ENCODE measurements at regions not wholly inside any gene's neighbourhood (a gene's known extent, or its start where the extent isn't known, plus 50 kb on each side); places are given as distances from the start of the nearest gene placed in this dataset.

GRCh38 chr5:12647613-12648012 lies 743.4 kb upstream of the CTNND2 start:
- Histone ChIP-seq H4K20me1 (ENCODE audit: control insufficient read depth, extremely low read depth, insufficient read depth, low read length) (no peaks in the 10 kb centered on the region), H3K4me3 (replicated peaks in 1 of 4; ENCODE audit: control extremely low read depth in 1 of 4, insufficient read depth in 1 of 4, low read depth in 3 of 4, low read length in 4 of 4) (no peak overlapping the region), H3K9ac (ENCODE audit: insufficient read depth, low read length) (no peak overlapping the region), H3K4me1 (ENCODE audit: control insufficient read depth, extremely low read depth, insufficient read depth, low read length) (no peaks in the 10 kb centered on the region), H3K27ac (ENCODE audit: insufficient read depth, low read length) (no peak overlapping the region), H2AFZ (ENCODE audit: low read length) (no peak overlapping the region), H3K36me3 (ENCODE audit: control insufficient read depth, insufficient read depth, low read length) (no peaks in the 10 kb centered on the region), H3K4me2 (ENCODE audit: extremely low read depth, insufficient read depth, low read length) (no peak overlapping the region), H3K9me3 (ENCODE audit: control insufficient read depth, insufficient read depth, low read depth, low read length) (no peaks in the 10 kb centered on the region), H3K27me3 (ENCODE audit: control insufficient read depth, insufficient read depth, low read length) (no peaks in the 10 kb centered on the region), H3K79me2 (ENCODE audit: control insufficient read depth, insufficient read depth, low read length) (no peaks in the 10 kb centered on the region)
- no peak for DNase-seq (ENCODE audit: low read depth in 2 of 2)
- TF ChIP-seq EZH2 (IDR thresholded peaks at IDR 0.05; ENCODE audit: low read length, missing control alignments) = no peak
- no peak for TF ChIP-seq CTCF (conservative IDR thresholded peaks at IDR 0.05 in 1 of 2, IDR thresholded peaks at IDR 0.05 in 1 of 2; ENCODE audit: low read depth in 1 of 2, low read length in 2 of 2)

GRCh38 chr5:12645582-12645981 lies 741.3 kb upstream of the CTNND2 start:
- H3K79me2 ChIP-seq (ENCODE audit: control insufficient read depth, insufficient read depth, low read length) = no peaks in the 10 kb centered on the region
- no peaks in the 10 kb centered on the region for H3K9me3 ChIP-seq (ENCODE audit: control insufficient read depth, insufficient read depth, low read depth, low read length)
- H3K36me3 ChIP-seq (ENCODE audit: control insufficient read depth, insufficient read depth, low read length) = no peaks in the 10 kb centered on the region
- TF ChIP-seq CTCF (conservative IDR thresholded peaks at IDR 0.05 in 1 of 2, IDR thresholded peaks at IDR 0.05 in 1 of 2; ENCODE audit: low read depth in 1 of 2, low read length in 2 of 2) = no peak
- H3K27ac ChIP-seq (ENCODE audit: insufficient read depth, low read length) = no peak overlapping the region
- no peaks in the 10 kb centered on the region for H4K20me1 ChIP-seq (ENCODE audit: control insufficient read depth, extremely low read depth, insufficient read depth, low read length)
- no peaks in the 10 kb centered on the region for H3K27me3 ChIP-seq (ENCODE audit: control insufficient read depth, insufficient read depth, low read length)
- no peak for DNase-seq (ENCODE audit: low read depth in 2 of 2)
- no peaks in the 10 kb centered on the region for H3K4me1 ChIP-seq (ENCODE audit: control insufficient read depth, extremely low read depth, insufficient read depth, low read length)
- H2AFZ ChIP-seq (ENCODE audit: low read length) = no peak overlapping the region
- H3K4me2 ChIP-seq (ENCODE audit: extremely low read depth, insufficient read depth, low read length) = no peak overlapping the region
- H3K4me3 ChIP-seq (replicated peaks in 1 of 4; ENCODE audit: control extremely low read depth in 1 of 4, insufficient read depth in 1 of 4, low read depth in 3 of 4, low read length in 4 of 4) = no peak overlapping the region
- no peak overlapping the region for H3K9ac ChIP-seq (ENCODE audit: insufficient read depth, low read length)

GRCh38 chr5:12636209-12636608 lies 732.0 kb upstream of the CTNND2 start:
- Histone ChIP-seq H3K4me2 (ENCODE audit: extremely low read depth, insufficient read depth, low read length) (no peak overlapping the region), H3K4me3 (replicated peaks in 1 of 4; ENCODE audit: control extremely low read depth in 1 of 4, insufficient read depth in 1 of 4, low read depth in 3 of 4, low read length in 4 of 4) (no peak overlapping the region), H2AFZ (ENCODE audit: low read length) (no peak overlapping the region), H3K4me1 (ENCODE audit: control insufficient read depth, extremely low read depth, insufficient read depth, low read length) (no peaks in the 10 kb centered on the region), H3K36me3 (ENCODE audit: control insufficient read depth, insufficient read depth, low read length) (no peaks in the 10 kb centered on the region), H3K27me3 (ENCODE audit: control insufficient read depth, insufficient read depth, low read length) (no peaks in the 10 kb centered on the region), H3K79me2 (ENCODE audit: control insufficient read depth, insufficient read depth, low read length) (no peaks in the 10 kb centered on the region), H4K20me1 (ENCODE audit: control insufficient read depth, extremely low read depth, insufficient read depth, low read length) (no peaks in the 10 kb centered on the region), H3K27ac (ENCODE audit: insufficient read depth, low read length) (no peak overlapping the region), H3K9ac (ENCODE audit: insufficient read depth, low read length) (no peak overlapping the region), H3K9me3 (ENCODE audit: control insufficient read depth, insufficient read depth, low read depth, low read length) (no peaks in the 10 kb centered on the region)
- peak in 1 of 2 donors; percentile 8 for DNase-seq (ENCODE audit: low read depth in 2 of 2)
- no peak for TF ChIP-seq EZH2 (IDR thresholded peaks at IDR 0.05; ENCODE audit: low read length, missing control alignments)
- no peak for TF ChIP-seq CTCF (conservative IDR thresholded peaks at IDR 0.05 in 1 of 2, IDR thresholded peaks at IDR 0.05 in 1 of 2; ENCODE audit: low read depth in 1 of 2, low read length in 2 of 2)

Data from fibroblast of lung (primary cell).